NCI-H146 (cell line): ENCODE measurements at regions not wholly inside any gene's neighbourhood (a gene's known extent, or its start where the extent isn't known, plus 50 kb on each side); places are given as distances from the start of the nearest gene placed in this dataset.

Experiments used
- DNase-seq: peaks from one replicate; lab custom pipeline; 2025; lab: John Stamatoyannopoulos, UW

DNA sequence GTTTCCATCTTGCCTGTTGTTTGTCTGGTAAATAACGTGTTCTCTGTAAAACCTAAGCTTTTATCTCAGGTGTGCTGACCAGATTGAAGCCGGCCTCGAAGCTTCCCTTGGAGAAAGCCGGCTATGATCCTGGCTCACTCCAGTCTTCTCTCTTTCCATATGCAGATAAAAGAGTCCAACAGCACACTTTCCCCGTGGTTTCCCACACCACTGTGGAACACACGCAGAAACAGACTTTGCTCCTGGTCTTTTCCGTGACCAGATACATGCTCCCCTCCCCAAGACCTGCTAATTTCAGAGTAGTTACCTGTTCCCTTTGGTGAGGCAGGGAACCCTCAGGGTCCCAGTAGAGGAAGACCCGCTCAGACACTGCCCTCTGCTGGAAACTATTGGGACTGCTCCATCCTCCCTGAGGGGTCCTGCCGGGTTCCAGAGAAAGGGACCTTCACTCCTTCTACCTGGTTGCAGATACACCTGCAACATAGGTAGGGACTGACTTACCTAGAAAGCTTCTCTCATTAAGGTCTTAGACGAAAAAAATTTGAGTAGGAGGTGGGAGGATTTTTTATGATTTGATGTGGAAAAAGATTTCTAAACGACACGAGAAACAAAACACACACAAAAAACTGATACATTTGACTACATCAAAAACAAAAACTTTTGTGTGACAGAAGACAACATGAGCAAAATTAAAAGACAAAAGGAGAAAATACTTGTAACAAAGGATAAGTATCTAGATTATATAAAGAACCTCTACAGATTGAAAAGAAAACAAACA, 415.4 kb upstream of the CCDC196 start:
- peak; percentile 48 for DNase-seq

GRCh38 chr14:66072190-66073084, 413.7 kb upstream of the CCDC196 start:
- no peak for DNase-seq

DNA sequence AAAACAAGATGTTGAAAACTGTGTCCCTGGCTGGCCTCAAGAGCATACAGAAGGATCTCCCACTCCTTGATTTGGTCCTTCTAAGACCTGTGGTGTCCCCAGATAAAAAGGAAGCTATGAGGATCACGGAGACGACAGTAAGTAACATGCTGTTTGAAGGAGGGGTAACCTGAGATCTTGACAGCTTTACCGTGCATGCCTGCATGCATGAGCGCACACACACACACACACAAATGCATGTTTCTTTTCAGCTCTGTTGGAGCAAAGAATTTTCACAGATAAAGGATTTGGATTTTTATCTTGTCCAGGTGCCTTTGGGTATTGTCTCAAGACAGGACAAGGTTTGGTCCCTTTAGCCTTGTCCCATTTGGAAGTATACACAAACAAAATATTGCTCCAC, 411.6 kb upstream of the CCDC196 start:
- peak; percentile 14 for DNase-seq

DNA sequence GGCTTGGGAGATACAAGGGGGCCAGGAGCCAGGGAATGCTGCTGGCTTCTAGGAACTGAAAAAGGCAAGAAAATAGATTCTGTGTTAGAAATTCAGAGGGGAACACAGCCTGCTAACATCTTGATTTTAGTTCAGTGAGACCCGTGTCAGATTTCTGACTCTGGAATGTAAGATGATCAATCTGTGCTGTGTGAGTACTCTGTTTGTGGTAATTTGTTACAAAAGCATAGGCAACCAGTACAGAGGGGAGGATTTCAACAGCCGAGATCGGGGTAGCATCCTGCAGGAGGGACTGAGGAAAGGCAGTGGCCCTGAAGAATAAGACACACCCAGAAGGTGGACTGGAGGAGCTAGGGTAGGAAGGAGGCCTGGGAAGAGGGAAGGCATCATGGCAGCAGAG, 410.0 kb upstream of the CCDC196 start:
- no peak for DNase-seq

GRCh38 chr14:66078006-66078405, 408.2 kb upstream of the CCDC196 start:
- DNase-seq = peak; percentile 22

- DNase-seq = no peak
Observed at GRCh38 chr14:66081594-66082376, 404.4 kb upstream of the CCDC196 start.

- no peak for DNase-seq
Observed at GRCh38 chr14:66085224-66085623, 400.9 kb upstream of the CCDC196 start.

DNA sequence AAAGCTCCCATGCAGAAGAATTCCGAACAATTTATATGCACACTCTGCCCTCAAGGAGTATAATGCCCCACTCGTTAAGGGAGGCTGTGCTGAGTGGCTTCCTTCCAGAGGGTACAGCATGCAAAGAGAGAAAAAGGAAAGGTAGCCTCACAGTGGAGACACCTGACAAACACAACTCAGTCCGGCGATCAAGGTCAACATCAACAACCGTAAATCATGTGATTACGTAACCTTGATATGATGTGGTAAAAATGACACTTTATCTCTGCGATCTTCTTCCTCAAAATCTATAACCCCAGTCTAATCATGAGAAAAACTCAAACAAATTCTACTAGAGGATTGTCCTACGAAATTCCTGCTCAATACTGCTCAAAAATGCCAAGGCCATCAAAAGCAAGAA, 400.5 kb upstream of the CCDC196 start:
- no peak for DNase-seq

DNA sequence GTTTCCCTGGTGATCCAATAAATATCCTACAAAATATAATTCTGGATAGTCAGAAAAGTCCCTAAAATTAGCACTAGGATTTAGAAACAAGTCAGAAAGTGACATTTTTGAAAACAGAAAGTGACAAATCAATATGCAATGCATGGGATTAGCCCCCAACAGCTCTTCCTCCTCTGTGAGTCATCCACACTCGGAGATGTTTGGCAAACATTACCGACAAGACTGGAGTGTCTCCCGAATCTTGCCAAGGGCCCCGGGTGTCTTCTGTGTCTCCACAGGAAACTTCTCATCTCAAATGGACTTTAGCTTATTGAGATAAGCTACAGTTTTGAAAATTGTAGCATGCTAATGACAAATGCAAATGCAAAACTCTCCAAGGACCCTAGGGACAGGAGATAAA, 398.9 kb upstream of the CCDC196 start:
- no peak for DNase-seq

GRCh38 chr14:66088656-66089055, 397.5 kb upstream of the CCDC196 start:
- DNase-seq = no peak

- no peak for DNase-seq
Observed at GRCh38 chr14:66092206-66092605, 394.0 kb upstream of the CCDC196 start.

- no peak for DNase-seq
Observed at GRCh38 chr14:66092748-66093147, 393.4 kb upstream of the CCDC196 start.

GRCh38 chr14:66094001-66094727, 392.0 kb upstream of the CCDC196 start:
- DNase-seq = no peak

- DNase-seq = no peak
Observed at GRCh38 chr14:66099451-66099850, 386.7 kb upstream of the CCDC196 start.

DNA sequence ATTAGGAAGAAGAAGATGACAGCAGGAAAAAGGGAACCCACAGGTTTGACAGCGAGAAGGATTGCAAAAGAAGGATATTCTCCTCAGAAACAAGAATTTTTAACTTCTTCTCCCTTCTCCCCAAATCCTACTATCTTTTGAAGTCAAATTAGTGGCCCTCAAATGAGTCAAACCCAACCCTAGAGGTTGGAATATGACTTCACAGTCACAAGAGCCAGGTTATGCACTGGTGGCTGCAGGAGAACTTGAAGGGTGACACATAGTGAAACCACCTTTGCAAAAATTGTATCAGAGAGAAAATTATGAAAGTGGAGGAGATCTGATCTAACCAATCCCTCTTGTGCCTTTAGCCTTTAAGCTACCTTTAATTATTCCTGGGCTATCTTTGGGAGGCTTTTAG, 386.2 kb upstream of the CCDC196 start:
- DNase-seq = no peak

- no peak for DNase-seq
Observed at GRCh38 chr14:66101662-66102061, 384.5 kb upstream of the CCDC196 start.

DNA sequence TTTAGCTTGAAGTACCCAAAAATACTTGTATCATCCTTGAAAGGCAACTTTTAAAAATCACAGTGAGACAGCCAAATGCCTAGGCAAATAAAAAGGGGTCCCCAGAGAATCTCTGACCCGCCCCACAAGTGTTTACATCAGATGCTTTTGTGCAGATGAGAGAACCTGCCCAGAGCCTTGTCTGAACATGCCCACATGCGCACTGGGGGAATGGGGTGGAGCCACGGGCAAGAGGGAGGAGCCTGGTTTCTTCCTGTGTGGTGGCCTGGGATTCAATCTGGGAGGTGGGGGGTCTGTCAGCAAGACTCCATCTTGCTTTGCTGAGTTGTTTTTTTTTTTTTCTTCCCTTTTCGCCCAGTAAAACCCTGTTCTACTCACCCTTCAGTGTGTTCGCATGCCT, 381.7 kb upstream of the CCDC196 start:
- no peak for DNase-seq

- no peak for DNase-seq
Observed at GRCh38 chr14:66105815-66106214, 380.4 kb upstream of the CCDC196 start.

DNA sequence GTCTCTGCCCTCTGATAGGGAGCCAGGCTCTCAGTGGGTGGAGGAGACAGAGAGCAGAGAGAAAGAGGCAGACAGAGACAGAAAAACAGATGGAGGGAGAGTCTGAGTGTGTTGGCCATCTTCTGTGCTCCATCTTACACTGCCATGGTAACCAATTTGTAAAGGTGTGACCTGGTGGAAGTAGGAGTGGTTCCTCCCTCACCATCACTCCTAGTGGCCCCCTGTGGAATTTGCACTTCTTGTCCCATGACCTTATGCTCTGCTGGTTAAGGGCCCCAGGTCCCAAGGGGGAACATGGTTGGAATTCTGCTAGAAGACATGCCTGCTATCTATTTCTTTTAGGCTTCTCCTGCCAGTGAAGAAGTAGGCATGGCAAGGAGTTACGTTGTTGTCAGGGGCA, 376.7 kb upstream of the CCDC196 start:
- no peak for DNase-seq

- no peak for DNase-seq
Observed at GRCh38 chr14:66111891-66112290, 374.3 kb upstream of the CCDC196 start.

DNA sequence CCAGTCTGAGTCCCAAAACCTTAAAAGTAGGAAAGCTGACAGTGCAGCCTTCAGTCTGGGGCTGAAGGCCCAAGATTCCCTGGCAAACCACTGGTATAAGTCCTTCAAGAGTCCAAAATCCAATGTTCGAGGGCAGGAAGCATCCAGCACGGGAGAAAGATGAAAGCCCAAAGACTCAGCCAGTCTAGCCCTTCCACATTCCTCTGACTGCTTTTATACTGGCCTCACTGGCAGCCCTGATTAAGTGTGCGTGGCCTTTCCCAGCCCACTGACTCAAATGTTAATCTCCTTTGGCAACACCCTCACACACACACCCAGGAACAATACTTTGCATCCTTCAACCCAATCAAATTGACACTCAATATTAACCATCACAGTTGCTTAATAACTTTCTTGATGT, 372.1 kb upstream of the CCDC196 start:
- no peak for DNase-seq
